ENCODE measurements at regions not wholly inside any gene's neighbourhood (a gene's known extent, or its start where the extent isn't known, plus 50 kb on each side); places are given as distances from the start of the nearest gene placed in this dataset.

- H3K36me3 ChIP-seq (ENCODE audit: insufficient read depth) = no peaks in the 10 kb centered on the region
- no peaks in the 10 kb centered on the region for H4K20me1 ChIP-seq (ENCODE audit: insufficient read depth)
- H3K27ac ChIP-seq = no peak overlapping the region
- H3K4me3 ChIP-seq (IDR thresholded peaks at IDR 0.05; ENCODE audit: insufficient read depth, low read depth, low read length) = no peak overlapping the region
- no peak overlapping the region for H3K4me2 ChIP-seq
- no peak overlapping the region for H3K9ac ChIP-seq
- TF ChIP-seq CTCF (conservative IDR thresholded peaks at IDR 0.05; ENCODE audit: low read depth, low read length) = no peak
- H2AFZ ChIP-seq (ENCODE audit: low read depth) = no peak overlapping the region
- H3K79me2 ChIP-seq (ENCODE audit: insufficient read depth, low read depth) = no peaks in the 10 kb centered on the region
- H3K4me1 ChIP-seq (ENCODE audit: low read depth, poor library complexity, severe bottlenecking) = no peaks in the 10 kb centered on the region
- no peaks in the 10 kb centered on the region for H3K27me3 ChIP-seq (ENCODE audit: insufficient read depth, low read depth)
Measured at GRCh38 chr13:69108486-69108885, 999.1 kb upstream of the ATXN8OS start.

- Histone ChIP-seq H3K36me3 (ENCODE audit: insufficient read depth) (no peaks in the 10 kb centered on the region), H3K4me1 (ENCODE audit: low read depth, poor library complexity, severe bottlenecking) (no peaks in the 10 kb centered on the region), H3K9ac (no peak overlapping the region), H3K4me2 (no peak overlapping the region), H4K20me1 (ENCODE audit: insufficient read depth) (no peaks in the 10 kb centered on the region), H3K4me3 (IDR thresholded peaks at IDR 0.05; ENCODE audit: insufficient read depth, low read depth, low read length) (no peak overlapping the region), H2AFZ (ENCODE audit: low read depth) (no peak overlapping the region), H3K27me3 (ENCODE audit: insufficient read depth, low read depth) (no peaks in the 10 kb centered on the region), H3K79me2 (ENCODE audit: insufficient read depth, low read depth) (no peaks in the 10 kb centered on the region), H3K27ac (no peak overlapping the region)
- no peak for TF ChIP-seq CTCF (conservative IDR thresholded peaks at IDR 0.05; ENCODE audit: low read depth, low read length)
Measured at GRCh38 chr13:69107436-69107835, 1000.2 kb upstream of the ATXN8OS start.

GRCh38 chr13:69101841-69102240 is 1005.8 kb upstream of the ATXN8OS start:
- no peak for TF ChIP-seq CTCF (conservative IDR thresholded peaks at IDR 0.05; ENCODE audit: low read depth, low read length)
- Histone ChIP-seq H3K4me2 (no peak overlapping the region), H4K20me1 (ENCODE audit: insufficient read depth) (no peaks in the 10 kb centered on the region), H3K27ac (no peak overlapping the region), H3K79me2 (ENCODE audit: insufficient read depth, low read depth) (no peaks in the 10 kb centered on the region), H3K9ac (no peak overlapping the region), H3K4me3 (IDR thresholded peaks at IDR 0.05; ENCODE audit: insufficient read depth, low read depth, low read length) (no peak overlapping the region), H2AFZ (ENCODE audit: low read depth) (no peak overlapping the region), H3K36me3 (ENCODE audit: insufficient read depth) (no peaks in the 10 kb centered on the region), H3K27me3 (ENCODE audit: insufficient read depth, low read depth) (no peaks in the 10 kb centered on the region), H3K4me1 (ENCODE audit: low read depth, poor library complexity, severe bottlenecking) (no peaks in the 10 kb centered on the region)

GRCh38 chr13:69094485-69094884 is 1013.1 kb upstream of the ATXN8OS start:
- no peak overlapping the region for H3K9ac ChIP-seq
- H3K79me2 ChIP-seq (ENCODE audit: insufficient read depth, low read depth) = no peaks in the 10 kb centered on the region
- no peaks in the 10 kb centered on the region for H4K20me1 ChIP-seq (ENCODE audit: insufficient read depth)
- H3K27me3 ChIP-seq (ENCODE audit: insufficient read depth, low read depth) = no peaks in the 10 kb centered on the region
- no peak overlapping the region for H3K27ac ChIP-seq
- no peak for TF ChIP-seq CTCF (conservative IDR thresholded peaks at IDR 0.05; ENCODE audit: low read depth, low read length)
- no peak overlapping the region for H3K4me3 ChIP-seq (IDR thresholded peaks at IDR 0.05; ENCODE audit: insufficient read depth, low read depth, low read length)
- no peak overlapping the region for H3K4me2 ChIP-seq
- H2AFZ ChIP-seq (ENCODE audit: low read depth) = no peak overlapping the region
- no peaks in the 10 kb centered on the region for H3K4me1 ChIP-seq (ENCODE audit: low read depth, poor library complexity, severe bottlenecking)
- no peaks in the 10 kb centered on the region for H3K36me3 ChIP-seq (ENCODE audit: insufficient read depth)
